Activated naive CD4-positive, alpha-beta T cell treated with anti-CD3 and anti-CD28 coated beads, Interleukin-2, amount 50 U/mL, for 16 hours (primary cell): ENCODE measurements at regions not wholly inside any gene's neighbourhood (a gene's known extent, or its start where the extent isn't known, plus 50 kb on each side); places are given as distances from the start of the nearest gene placed in this dataset.

ENCODE experiments used
- DNase-seq: peaks from one replicate; pipeline ENCODE4 v3.0.0-alpha.2; 2020

DNA sequence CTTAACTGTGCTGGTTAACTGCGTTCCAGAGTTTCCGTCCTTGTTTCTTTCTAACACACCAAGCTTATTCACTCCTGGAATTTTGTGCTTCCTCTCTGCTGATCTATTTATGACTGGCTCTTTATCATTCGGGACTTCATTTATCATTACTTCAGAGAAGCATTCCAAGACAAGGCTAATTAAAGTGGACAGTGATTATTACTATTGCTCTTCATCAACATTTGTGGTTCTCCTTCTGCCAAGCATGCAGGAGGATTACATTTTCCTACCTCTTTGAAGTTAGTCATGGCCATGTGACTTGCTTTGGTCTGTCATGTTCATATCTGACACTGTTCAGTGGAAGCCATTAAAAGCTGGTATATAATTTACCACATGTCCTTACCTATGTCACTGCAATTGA is 172.4 kb upstream of the AGR3 start:
- no peak for DNase-seq

DNA sequence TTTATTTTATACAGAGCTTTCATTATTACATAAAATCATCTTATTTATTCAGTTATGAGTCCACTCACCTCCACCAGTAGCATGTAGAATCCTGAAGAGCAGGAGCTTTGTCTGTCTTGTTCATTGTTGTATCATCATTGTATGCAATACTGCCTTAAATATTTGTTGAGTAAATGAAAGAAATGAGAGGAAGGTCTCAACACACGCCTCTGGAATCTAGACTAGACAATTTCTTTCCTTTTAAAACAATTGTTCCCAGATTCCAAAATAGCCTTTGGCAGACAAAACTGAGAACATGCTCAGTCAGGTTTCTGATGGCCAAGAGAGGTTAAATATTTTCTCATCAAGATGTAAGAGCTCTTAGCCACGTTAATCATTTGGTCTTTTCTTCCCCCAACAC is 173.1 kb upstream of the AGR3 start:
- no peak for DNase-seq

GRCh38 chr7:17055596-17055995 is 173.8 kb upstream of the AGR3 start:
- no peak for DNase-seq

GRCh38 chr7:17056491-17057142 is 174.8 kb upstream of the AGR3 start:
- no peak for DNase-seq

DNA sequence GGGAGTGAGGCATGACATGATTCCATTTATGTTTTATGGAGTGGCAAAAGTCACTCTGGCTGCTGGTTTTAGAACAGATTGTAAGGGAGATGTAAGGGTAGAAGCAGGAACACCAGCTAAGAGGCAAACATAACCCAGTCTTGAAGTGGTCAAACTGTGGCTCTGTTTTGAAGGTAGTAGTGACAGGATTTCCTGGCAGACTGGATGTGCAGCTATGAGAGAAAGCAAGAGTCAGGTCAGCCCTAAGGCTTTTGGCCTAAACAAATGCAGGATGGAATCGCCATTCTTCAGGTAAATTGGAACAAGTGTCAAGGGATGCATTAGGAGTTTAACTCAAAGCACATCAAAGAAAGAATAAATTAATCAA is 175.3 kb upstream of the AGR3 start:
- no peak for DNase-seq

DNA sequence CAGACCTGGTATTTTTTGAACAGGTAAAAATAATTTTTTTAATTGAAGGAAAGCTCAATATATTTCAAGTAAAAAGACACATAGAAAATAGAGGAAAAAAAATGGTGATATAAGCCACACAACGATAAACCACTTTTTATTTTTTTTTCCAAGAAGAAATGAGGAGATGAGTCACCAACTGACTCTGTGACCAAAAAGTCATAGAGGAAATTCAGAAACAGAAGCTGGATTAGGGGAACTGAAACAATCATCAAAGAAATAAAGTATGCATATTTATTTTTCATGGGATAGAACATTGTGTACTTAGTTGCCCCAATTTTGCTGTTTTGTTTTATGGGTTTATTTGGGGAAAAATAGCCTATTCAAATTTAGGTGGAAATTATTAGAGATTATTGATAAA is 176.8 kb upstream of the AGR3 start:
- no peak for DNase-seq

- no peak for DNase-seq
Measured at GRCh38 chr7:17060051-17060450, 178.3 kb upstream of the AGR3 start.

- no peak for DNase-seq
Measured at GRCh38 chr7:17061443-17061842, 179.7 kb upstream of the AGR3 start.

DNA sequence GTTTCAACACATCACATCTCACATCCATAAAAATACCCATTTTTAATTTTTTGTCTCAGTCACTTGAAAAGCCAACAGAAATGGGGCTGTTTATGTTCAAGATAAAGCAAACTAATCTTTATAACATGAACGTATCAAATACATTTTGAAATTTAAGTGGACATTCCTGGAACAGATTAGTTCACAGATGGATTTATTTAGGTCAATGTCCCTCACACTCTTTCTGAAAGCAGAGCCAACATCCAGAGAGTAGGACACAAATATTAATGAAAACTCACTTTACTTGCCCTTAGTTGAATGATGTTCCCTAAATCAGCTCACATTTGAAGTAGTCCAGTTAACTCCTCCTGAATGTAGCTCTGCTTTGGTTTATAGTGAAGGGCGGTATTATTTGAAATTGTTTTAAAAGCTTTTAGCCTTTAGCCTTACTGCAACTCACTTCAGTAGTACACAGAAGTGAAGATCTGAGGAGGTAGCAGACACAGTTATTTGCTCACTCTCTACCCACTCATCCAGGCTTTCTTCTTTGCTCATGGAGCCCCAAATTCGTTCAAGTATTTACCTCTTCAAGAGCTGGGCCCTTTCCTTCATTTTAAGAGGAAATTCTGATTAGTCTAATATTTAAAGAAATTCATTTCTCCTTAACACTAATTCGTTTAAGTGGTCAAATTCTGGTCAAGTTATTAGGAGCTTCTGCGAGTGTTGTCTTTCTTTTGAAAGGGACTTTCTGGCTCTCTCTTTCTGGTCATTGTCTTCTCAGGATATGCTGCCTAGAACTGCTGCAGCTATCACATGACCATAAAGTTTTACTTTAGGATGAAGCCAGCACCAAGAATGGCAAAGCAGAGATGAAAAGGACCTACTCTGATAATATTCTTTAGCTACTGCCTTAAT is 180.6 kb upstream of the AGR3 start:
- DNase-seq: no peak

- no peak for DNase-seq
Measured at GRCh38 chr7:17063045-17063383, 181.2 kb upstream of the AGR3 start.

DNA sequence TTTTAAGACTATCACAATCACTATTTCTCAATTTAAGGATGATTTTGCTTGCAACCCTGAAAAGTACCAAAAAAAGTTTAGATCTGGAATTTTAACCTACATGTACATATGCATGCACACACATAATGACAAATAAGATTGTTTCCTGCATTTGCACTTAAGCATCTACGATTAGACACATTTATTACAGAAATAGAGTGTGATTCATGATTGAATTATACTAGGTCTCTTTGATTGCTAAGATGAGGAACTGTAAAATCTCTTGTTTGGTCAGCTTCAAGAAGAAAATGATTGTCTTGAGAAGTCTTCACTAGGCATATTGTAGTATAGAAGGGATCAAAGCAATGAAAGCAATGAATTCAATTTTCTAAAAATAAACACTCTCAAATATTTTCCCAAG is 185.9 kb upstream of the AGR3 start:
- DNase-seq: no peak

- DNase-seq: no peak
Measured at GRCh38 chr7:17069146-17069545, 187.4 kb upstream of the AGR3 start.

GRCh38 chr7:17070231-17070708 is 188.5 kb upstream of the AGR3 start:
- DNase-seq: no peak

DNA sequence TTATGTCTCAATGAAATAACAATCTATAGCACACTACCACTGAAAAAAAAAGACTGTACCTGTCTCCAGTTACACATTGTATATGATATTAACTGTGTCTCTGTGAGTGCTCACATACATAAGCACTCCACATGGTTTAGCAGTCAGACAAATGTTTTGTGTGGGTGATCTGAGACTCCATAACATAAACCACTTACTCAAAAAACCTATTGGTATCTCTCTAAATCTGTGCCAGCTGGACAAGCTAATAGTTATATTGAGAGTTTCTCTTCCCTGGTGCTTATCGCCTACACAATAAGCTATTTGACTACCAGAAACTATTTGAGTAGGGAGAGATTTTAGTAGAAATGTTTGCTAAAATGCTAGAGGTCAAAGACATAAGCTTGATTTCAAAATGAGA is 190.1 kb upstream of the AGR3 start:
- DNase-seq: no peak

DNA sequence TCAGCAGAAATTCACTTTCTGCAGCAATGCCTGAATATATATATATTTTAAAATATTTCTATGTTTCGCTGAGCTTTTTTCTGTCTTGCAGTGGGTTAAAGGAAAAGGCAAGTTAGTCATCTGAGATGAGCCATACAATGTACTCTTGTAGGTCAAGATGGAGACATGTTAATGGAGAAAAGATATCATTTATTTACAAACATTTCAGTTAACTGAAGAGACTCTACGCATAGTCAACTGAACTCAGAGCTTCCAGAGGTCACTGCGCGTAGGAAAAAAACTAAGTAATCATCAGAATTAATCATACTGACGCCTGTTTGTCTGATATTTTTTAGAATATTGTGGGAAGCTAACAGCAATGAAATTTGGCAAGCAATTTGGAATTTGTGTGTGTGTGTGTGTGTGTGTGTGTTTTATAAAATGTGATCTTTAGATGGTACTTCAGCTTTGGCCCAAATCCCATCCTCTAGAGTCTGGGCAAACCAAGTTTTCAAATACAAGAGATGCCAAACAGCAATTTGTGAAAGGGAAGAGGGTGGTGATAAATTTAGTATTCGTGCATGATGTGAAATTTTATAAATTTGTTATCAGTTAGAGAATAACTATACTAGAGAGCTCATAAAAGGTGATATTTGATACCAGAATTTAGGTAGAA is 193.9 kb upstream of the AGR3 start:
- no peak for DNase-seq

DNA sequence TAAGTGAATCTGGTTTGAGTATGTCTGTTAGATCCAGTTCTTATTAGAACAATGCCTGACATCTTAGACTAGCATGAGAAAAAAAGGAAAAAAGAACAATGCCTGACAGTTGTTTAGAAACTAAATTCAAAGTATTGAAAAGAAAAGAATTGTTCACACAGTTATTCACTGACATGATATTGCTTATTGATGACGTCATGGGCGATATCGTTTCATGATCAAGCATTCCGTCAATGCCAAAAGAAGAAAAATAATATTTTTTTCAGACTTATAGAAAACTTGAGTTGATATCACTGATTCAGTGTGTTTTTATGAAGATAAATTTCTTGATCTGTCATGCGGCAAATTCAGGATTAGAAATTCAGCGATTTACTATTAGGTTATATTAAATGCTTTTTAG is 196.5 kb upstream of the AGR3 start:
- DNase-seq: no peak

GRCh38 chr7:17083392-17084165 is 201.8 kb upstream of the AGR3 start:
- no peak for DNase-seq

DNA sequence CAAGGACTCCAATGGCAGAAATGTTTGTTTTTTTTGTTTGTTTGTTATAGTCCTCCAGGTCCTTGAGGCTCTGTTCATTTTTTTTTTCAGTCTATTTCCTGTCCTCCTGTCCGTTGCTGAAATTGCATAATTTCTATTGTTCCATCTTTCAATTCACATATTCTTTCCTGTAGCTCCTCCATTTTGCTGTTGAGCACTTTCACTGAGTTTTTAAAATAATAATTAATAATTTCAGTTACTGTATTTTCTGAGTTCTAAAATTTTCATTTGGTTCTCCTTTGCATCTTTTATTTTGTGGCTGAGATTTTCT is 202.3 kb upstream of the AGR3 start:
- no peak for DNase-seq

DNA sequence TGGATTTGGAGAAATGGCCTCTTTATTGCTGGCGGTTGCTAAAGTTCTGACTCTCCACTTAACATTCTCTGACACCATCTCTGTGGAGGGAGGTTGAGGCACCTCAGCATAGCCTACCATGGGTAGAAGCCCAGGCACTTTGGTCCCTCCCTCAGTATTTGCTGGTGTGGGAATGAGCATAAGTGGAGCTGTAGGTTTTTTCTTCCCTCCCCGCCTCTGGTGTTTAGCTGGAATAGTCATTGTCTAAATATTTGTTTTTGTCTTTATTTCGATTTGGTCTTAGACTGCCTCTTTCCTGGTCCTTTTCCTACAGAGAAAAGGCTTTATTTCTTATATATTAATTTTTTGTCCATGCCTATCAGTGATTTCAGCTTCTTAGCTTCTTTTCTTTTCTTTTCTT is 203.4 kb upstream of the AGR3 start:
- no peak for DNase-seq

DNA sequence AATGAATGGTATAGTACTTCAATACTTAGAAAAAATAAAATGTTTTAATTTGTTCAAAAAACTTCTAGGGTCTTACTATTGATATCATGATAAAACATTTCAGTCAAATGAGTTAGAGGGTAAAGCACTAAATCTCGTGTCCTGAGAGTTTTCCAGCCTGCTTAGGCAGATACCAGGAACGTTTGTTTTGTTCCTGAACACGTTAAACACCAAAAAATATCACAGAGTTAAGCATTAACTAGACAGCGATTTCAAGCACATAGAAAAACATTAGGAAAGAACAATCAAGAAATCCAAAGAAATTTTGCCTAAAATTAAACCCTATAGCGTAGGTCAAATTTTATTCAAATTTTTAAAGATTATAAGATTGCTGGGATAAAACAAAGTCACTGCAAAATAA is 204.6 kb upstream of the AGR3 start:
- DNase-seq: no peak

DNA sequence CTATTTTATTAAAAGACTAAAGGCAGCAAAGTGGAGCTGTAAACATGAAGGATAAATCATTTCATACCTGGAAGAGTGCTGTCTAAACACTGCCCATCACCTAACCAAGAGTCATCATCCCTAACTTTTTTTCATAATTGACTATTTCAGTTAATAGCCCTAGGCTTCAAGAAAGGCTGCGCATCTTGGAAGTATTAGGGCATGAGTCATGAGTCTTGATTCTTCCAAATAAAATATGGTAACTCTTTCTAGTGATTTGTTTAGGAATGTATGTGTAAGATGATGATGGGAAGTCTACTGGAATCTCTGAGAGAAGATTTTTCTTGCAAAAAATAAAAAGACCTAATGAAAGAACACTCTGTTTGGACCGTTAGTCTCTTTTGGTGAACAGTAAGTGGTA is 207.7 kb upstream of the AHR start:
- DNase-seq: no peak

DNA sequence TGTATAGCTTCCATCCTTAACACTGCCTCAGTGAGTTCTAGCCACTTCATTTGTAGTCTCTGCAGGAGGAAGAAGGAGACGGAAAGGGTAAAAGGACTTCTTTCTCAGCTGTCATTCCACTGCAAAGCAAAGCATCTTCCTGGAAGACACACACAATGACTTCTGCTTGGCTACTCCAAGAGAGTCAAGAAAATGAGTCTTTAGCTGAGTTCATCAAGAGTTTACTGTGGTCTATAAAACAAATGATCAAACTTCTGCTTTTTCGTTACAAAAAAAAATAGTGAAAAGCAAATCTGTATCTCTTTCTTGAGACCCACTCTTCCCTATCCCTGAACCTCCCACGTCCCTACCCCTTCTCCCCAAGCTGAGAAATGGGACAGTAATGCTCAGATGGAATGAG is 205.0 kb upstream of the AHR start:
- DNase-seq: no peak

DNA sequence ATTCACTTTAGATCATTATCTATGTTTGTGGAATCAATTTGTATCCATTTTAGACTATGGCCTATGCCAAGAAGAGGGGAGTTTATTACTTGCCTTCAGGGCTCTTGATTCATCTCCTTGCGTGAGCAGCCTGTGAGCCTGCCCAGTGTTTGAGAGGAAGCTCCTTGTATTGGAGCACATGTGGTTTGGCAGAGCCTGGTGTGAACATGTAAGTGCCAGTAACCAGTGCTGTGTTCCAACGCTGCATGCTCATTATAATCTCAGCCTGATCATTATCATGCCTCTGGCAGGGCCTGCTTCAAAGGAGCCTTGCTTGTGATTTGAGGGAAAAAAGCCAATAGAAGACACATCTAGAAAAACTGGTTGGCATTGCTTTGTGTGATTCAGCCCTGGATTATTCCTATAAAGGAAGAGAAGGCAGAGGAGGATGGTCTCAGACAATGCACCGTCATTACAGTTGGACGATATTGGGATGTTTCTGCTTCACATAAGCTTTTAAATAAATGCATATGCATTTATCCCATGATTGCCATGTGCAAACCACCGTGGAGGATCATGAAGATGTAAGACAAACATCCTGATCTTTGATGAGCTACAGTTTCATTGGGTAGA is 203.4 kb upstream of the AHR start:
- DNase-seq: no peak
